PC-3 (cell line): ENCODE measurements at regions not wholly inside any gene's neighbourhood (a gene's known extent, or its start where the extent isn't known, plus 50 kb on each side); places are given as distances from the start of the nearest gene placed in this dataset.

Source experiments
- CTCF ChIP-seq: fragments of 300-600 bp; sonication (generic); conservative IDR thresholded peaks from 2 replicates; pipeline ENCODE4 v1.5.1; 2017; ENCODE audit warnings: antibody characterized with exemption, low read depth, mild to moderate bottlenecking, low read length
- EZH2 ChIP-seq: fragments of 300-600 bp; sonication (generic); IDR thresholded peaks from one replicate; pipeline ENCODE4 v1.6.1; 2017; ENCODE audit warnings: antibody characterized with exemption, mild to moderate bottlenecking, low read length; ENCODE audit not compliant: unreplicated experiment
- EZH2phosphoT487 ChIP-seq: fragments of 300-600 bp; sonication (generic); IDR thresholded peaks from 2 replicates; pipeline ENCODE4 v1.6.1; 2018; ENCODE audit warnings: mild to moderate bottlenecking, antibody characterized with exemption, low read length, borderline replicate concordance

- TF ChIP-seq CTCF (no peak), EZH2 (no peak), EZH2phosphoT487 (no peak)
These were observed 106.8 kb upstream of the B3GAT1 start for GRCh38 chr11:134518616-134519389.
